Body of pancreas (tissue), 4 donors: ENCODE measurements at regions not wholly inside any gene's neighbourhood (a gene's known extent, or its start where the extent isn't known, plus 50 kb on each side); places are given as distances from the start of the nearest gene placed in this dataset.

ENCODE experiments used
- POLR2A ChIP-seq, 3 donors: fragments of 450-650 bp; IDR thresholded peaks; one replicate each; pipeline ENCODE4 v1.6.1; 2016; ENCODE audit warnings: antibody characterized with exemption in 3 of 3, mild to moderate bottlenecking in 2 of 3
- TF ChIP-seq, protein P1 (sequence below), 7 experiments: fragments of 450-650 bp in 4 of 7; fragments of 200-600 bp in 3 of 7; sonication (generic) in 3 of 7; IDR thresholded peaks; one replicate each; pipeline ENCODE4 v1.5.1; 2016 to 2019; ENCODE audit warnings: antibody characterized with exemption in 7 of 7

GRCh38 chr7:67729771-67730170 lies 733.1 kb downstream of the TYW1 start:
- TF ChIP-seq, protein P1, sequence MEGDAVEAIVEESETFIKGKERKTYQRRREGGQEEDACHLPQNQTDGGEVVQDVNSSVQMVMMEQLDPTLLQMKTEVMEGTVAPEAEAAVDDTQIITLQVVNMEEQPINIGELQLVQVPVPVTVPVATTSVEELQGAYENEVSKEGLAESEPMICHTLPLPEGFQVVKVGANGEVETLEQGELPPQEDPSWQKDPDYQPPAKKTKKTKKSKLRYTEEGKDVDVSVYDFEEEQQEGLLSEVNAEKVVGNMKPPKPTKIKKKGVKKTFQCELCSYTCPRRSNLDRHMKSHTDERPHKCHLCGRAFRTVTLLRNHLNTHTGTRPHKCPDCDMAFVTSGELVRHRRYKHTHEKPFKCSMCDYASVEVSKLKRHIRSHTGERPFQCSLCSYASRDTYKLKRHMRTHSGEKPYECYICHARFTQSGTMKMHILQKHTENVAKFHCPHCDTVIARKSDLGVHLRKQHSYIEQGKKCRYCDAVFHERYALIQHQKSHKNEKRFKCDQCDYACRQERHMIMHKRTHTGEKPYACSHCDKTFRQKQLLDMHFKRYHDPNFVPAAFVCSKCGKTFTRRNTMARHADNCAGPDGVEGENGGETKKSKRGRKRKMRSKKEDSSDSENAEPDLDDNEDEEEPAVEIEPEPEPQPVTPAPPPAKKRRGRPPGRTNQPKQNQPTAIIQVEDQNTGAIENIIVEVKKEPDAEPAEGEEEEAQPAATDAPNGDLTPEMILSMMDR (IDR thresholded peaks at IDR 0.05): no peak
- no peak for TF ChIP-seq POLR2A (IDR thresholded peaks at IDR 0.05)
